HepG2 (cell line): ENCODE measurements at regions not wholly inside any gene's neighbourhood (a gene's known extent, or its start where the extent isn't known, plus 50 kb on each side); places are given as distances from the start of the nearest gene placed in this dataset.

Experiments
- ATF6 ChIP-seq: sonication (generic); formaldehyde crosslinking; conservative IDR thresholded peaks from 2 replicates; pipeline ENCODE4 v1.4.0; 2020; ENCODE audit warnings: missing genetic modification reagents
- TARDBP ChIP-seq: sonication (generic); formaldehyde crosslinking; IDR thresholded peaks from 2 replicates; pipeline ENCODE4 v1.8.0; 2022; ENCODE audit warnings: mild to moderate bottlenecking, missing genetic modification reagents
- ZFP36L2 ChIP-seq: sonication (generic); formaldehyde crosslinking; IDR thresholded peaks from 2 replicates; pipeline ENCODE4 v1.4.0; 2020; ENCODE audit warnings: missing genetic modification reagents
- ZNF274 ChIP-seq: sonication (generic); formaldehyde crosslinking; IDR thresholded peaks from 2 replicates; pipeline ENCODE4 v1.5.1; 2020; ENCODE audit warnings: mild to moderate bottlenecking, missing genetic modification reagents
- ZNF615 ChIP-seq: sonication (generic); formaldehyde crosslinking; IDR thresholded peaks from 2 replicates; pipeline ENCODE4 v1.5.0; 2020; ENCODE audit warnings: mild to moderate bottlenecking, missing genetic modification reagents, borderline replicate concordance

GRCh38 chrX:123060986-123061385 lies 123.1 kb upstream of the GRIA3 start:
- no peak for TF ChIP-seq ZNF274
- no peak for TF ChIP-seq ZFP36L2 (CRISPR knock-in tag)
- no peak for TF ChIP-seq ATF6
- TF ChIP-seq ZNF615 = no peak
- TF ChIP-seq TARDBP (CRISPR knock-in tag) = no peak
